ENCODE measurements at regions not wholly inside any gene's neighbourhood (a gene's known extent, or its start where the extent isn't known, plus 50 kb on each side); places are given as distances from the start of the nearest gene placed in this dataset.

DNA sequence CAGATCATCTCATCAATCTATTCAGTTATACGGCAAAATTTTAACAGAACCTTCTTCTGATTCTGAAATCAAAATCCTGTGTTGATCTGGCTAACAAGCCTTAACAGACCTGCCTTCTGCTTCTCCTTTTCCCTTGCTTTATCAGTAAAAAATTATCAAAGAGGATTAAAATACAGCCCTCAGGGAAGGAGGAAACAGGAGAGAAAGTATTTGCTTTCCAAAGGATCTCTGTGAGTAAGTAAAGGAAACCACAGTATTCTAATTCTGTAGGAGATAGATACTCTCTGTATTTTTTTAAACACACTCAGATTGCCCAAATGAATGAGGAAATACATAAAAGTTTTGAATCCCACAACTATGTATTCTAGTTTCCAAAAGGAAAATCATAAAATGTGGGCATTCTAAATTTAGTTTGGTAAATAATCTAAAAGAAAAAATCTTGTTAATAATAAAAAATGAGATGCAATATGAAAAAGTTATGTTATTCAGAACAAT lies 221.8 kb downstream of the ZIC1 start:
- dilution Hi-C loops (cut with MboI; ENCODE audit: extremely low pct_ligation_motif_present, low sequenced_read_pairs) = no loop called here
- Histone ChIP-seq H3K9me1 (ENCODE audit: control insufficient read depth, extremely low read depth, insufficient read depth, low read length) (no peaks in the 10 kb centered on the region), H3K79me2 (ENCODE audit: control insufficient read depth, insufficient read depth, low read length) (no peaks in the 10 kb centered on the region)

DNA sequence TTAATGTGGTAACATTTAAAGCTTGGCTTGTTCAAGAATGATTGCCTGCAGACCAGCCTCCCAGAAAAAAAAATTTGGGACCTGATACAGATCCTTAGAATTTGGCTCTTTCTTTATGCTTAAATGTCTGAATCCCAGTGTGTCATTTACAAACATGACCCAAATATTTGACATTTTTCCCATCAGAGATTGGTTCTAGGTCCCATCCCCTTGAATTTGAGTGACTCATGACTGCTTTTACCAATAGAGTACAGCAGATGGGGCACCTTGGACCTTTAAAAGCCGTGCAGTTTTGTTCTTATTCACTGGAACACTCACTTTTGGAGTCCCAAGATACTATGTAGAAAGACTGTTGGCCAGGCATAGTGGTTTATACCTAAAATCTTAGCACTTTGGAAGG lies 231.6 kb downstream of the ZIC1 start:
- Histone ChIP-seq H3K9me1 (ENCODE audit: control insufficient read depth, extremely low read depth, insufficient read depth, low read length) (no peaks in the 10 kb centered on the region), H3K4me2 (ENCODE audit: control insufficient read depth, extremely low read depth, insufficient read depth, low read depth, low read length) (no peak overlapping the region), H3K27me3 (ENCODE audit: control insufficient read depth, extremely low read depth, insufficient read depth, low read length) (no peaks in the 10 kb centered on the region), H3K9me3 (ENCODE audit: control insufficient read depth, low read depth, low read length) (no peaks in the 10 kb centered on the region), H4K20me1 (ENCODE audit: control insufficient read depth, extremely low read depth, insufficient read depth, low read length) (no peaks in the 10 kb centered on the region), H3K36me3 (ENCODE audit: control insufficient read depth in 2 of 2, extremely low read depth in 1 of 2, insufficient read depth in 2 of 2, low read length in 2 of 2) (no peaks in the 10 kb centered on the region), H2AFZ (ENCODE audit: control insufficient read depth, low read length) (no peak overlapping the region), H3K27ac (ENCODE audit: control insufficient read depth, insufficient read depth, low read length) (no peak overlapping the region), H3K79me2 (ENCODE audit: control insufficient read depth, insufficient read depth, low read length) (no peaks in the 10 kb centered on the region), H3K9ac (ENCODE audit: control insufficient read depth, extremely low read depth, insufficient read depth, low read length) (no peak overlapping the region), H3K4me1 (ENCODE audit: control insufficient read depth, extremely low read depth, insufficient read depth, low read length) (no peaks in the 10 kb centered on the region), H3K4me3 (ENCODE audit: control insufficient read depth in 2 of 3, extremely low read depth in 1 of 3, insufficient read depth in 2 of 3, low read depth in 1 of 3, low read length in 3 of 3) (no peak overlapping the region)
- TF ChIP-seq CTCF (optimal IDR thresholded peaks at IDR 0.05 in 1 of 3, IDR thresholded peaks at IDR 0.05 in 1 of 3, conservative IDR thresholded peaks at IDR 0.05 in 1 of 3; ENCODE audit: extremely low read depth in 1 of 3, insufficient read depth in 2 of 3, low read length in 3 of 3) (no peak), EZH2 (IDR thresholded peaks at IDR 0.05; ENCODE audit: low read length) (no peak)
- dilution Hi-C loops (cut with MboI; ENCODE audit: extremely low pct_ligation_motif_present, low sequenced_read_pairs) = no loop called here
- DNase-seq (ENCODE audit: low read depth, low spot score) (no peak), FAIRE-seq (no peak)

More for the DNA sequence above, 221.8 kb downstream of the ZIC1 start:
- Histone ChIP-seq H3K4me1 (ENCODE audit: control insufficient read depth, extremely low read depth, insufficient read depth, low read length) (no peaks in the 10 kb centered on the region), H3K36me3 (ENCODE audit: control insufficient read depth in 2 of 2, extremely low read depth in 1 of 2, insufficient read depth in 2 of 2, low read length in 2 of 2) (no peaks in the 10 kb centered on the region), H2AFZ (ENCODE audit: control insufficient read depth, low read length) (no peak overlapping the region), H3K27me3 (ENCODE audit: control insufficient read depth, extremely low read depth, insufficient read depth, low read length) (no peaks in the 10 kb centered on the region), H4K20me1 (ENCODE audit: control insufficient read depth, extremely low read depth, insufficient read depth, low read length) (no peaks in the 10 kb centered on the region), H3K4me3 (ENCODE audit: control insufficient read depth in 2 of 3, extremely low read depth in 1 of 3, insufficient read depth in 2 of 3, low read depth in 1 of 3, low read length in 3 of 3) (no peak overlapping the region), H3K9me3 (ENCODE audit: control insufficient read depth, low read depth, low read length) (no peaks in the 10 kb centered on the region), H3K9ac (ENCODE audit: control insufficient read depth, extremely low read depth, insufficient read depth, low read length) (no peak overlapping the region), H3K4me2 (ENCODE audit: control insufficient read depth, extremely low read depth, insufficient read depth, low read depth, low read length) (no peak overlapping the region), H3K27ac (ENCODE audit: control insufficient read depth, insufficient read depth, low read length) (no peak overlapping the region)
- FAIRE-seq (no peak), DNase-seq (ENCODE audit: low read depth, low spot score) (no peak)
- TF ChIP-seq CTCF (optimal IDR thresholded peaks at IDR 0.05 in 1 of 3, IDR thresholded peaks at IDR 0.05 in 1 of 3, conservative IDR thresholded peaks at IDR 0.05 in 1 of 3; ENCODE audit: extremely low read depth in 1 of 3, insufficient read depth in 2 of 3, low read length in 3 of 3) (no peak), EZH2 (IDR thresholded peaks at IDR 0.05; ENCODE audit: low read length) (no peak)

All from keratinocyte (primary cell).